NCI-H524 treated with DMSO at 0.1 percent for 48 hours (cell line): ENCODE measurements at regions not wholly inside any gene's neighbourhood (a gene's known extent, or its start where the extent isn't known, plus 50 kb on each side); places are given as distances from the start of the nearest gene placed in this dataset.

Source experiments
- DNase-seq: peaks from one replicate; lab custom pipeline; 2025; lab: John Stamatoyannopoulos, UW

- no peak for DNase-seq
These were observed 293.0 kb upstream of the PRDM1 start for GRCh38 chr6:105793130-105793529.

- DNase-seq: no peak
These were observed 294.4 kb upstream of the PRDM1 start for GRCh38 chr6:105791583-105792318.

GRCh38 chr6:105791179-105791578 is 295.0 kb upstream of the PRDM1 start:
- DNase-seq: no peak

DNA sequence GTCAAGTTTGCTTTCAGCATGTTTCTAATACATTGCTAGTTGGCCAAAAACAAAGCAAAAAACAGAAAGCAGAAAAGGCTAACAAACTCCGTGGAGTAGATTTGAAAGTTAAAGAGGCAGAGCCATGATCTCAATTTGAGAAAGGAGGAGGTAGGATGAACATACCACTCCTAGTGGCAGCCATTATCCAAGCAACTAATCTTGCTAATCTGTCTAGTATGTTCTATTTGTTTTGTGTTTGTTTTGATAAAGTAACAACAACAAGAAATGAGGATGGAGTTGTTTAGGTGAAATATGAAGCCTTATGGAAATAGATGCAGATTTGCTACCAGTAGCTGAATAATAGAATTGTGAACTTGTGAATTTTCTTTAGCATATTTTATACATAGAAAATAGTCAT is 295.5 kb upstream of the PRDM1 start:
- DNase-seq: no peak

DNA sequence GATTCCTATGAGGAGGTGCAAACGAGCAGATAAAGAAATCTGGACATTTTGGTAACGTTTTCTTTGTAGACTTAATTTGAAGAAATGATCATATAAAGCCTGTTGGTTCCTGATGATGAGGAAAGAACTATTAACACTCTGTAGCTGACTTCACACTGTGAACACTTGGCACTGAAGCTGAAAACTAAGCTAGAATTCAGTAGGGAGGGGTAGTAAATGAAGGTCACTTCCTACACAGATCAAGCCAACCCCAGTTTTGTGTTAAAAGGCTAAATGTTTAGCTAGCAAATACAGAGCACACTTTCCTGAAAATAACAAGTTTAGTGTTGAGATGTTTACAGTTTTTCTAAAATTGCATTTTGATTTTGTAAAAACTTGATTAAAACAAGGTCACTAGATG is 296.2 kb upstream of the PRDM1 start:
- DNase-seq: no peak

DNA sequence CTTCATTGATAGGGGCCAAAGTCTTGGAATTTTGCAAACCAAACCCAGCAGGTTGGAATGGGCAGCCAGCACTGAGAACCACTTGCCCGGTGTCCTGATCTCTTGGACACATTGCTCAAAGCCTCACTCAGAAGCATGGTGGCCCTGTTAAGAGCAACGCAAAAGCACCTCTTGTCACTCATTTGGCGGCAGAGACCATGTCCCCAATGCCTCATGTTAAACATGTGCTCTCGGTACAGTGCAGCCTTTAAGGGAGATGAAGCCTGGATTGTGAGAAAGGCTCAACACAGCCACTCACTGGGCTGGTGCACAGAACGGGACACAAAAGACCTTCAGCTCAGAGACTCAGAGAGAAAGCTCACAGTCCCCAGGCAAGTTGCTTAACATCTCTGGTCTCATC is 298.4 kb upstream of the PRDM1 start:
- no peak for DNase-seq

DNA sequence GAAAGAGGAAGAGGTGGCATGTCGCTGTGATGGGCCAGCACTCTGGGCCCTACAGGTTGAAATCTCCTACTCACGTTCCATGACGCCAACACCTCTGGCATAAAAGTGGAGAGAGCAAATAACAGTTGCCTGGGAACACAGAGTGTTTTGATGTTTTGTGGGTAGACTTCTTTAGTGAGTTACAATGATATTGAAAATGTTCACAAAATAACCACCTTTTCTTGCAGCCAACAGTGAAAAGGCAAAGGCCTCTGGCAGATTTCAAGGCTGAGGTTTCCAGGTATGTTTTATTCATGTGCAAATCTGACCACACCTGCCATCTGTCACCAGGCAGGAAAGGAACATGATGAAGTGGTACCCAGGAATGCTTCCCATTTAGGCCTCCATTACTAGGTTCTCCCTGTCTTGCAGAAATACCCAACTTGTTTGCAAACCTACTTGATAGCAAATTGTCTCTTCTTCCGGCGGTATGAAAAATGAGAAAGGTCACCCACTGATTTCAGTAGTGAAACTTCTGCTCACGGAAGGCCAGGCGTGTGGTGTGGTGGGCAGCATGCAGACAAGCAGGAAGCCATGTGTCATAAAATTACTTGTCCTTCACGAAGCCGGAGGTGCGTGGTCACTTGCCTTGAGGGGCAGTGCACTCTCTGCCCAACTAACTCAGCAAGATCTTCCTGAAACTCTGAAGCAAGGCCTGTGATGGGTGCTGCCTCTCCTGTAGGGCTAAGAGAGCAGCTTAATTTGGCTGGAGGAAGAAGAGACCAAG is 299.1 kb upstream of the PRDM1 start:
- no peak for DNase-seq

DNA sequence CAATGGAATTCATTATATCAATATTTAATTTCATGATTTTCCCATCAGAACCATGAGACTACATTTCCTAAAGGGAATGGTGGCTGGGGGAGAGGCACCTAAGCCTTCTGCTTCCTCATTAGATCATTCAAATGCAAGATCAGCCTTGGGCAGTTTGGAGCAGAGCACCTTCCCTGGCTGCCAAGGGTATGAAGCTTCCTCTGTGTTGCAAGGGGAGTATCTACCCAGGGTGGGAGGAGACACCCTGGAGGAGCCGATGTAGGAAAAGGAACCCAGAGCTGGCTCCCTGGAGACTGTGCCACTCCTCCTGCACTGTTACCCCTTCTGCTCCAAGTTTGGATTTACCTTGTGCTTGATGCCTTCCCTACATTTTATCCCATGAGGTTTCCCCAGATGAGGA is 299.7 kb upstream of the PRDM1 start:
- DNase-seq: no peak

GRCh38 chr6:105785066-105785811 is 300.9 kb upstream of the PRDM1 start:
- DNase-seq: no peak

DNA sequence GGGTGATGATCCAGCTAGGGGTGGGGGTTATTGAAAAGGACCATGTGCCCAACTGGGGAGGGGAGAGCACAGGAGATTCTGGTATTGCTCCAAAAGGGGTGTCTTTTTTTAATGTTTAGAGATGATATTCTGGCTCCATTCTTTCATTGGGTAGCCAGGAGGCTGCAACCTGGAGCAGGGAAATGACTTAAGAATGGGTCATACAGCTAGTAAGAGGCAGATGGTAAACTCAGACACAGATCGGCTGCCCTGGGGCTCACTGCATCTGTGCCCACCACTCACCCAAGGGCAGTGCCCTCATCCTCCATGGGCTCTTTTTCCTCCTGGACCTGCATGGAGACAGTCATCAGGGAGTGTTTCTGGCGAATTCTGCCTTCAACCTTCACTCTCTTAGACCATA is 302.0 kb upstream of the PRDM1 start:
- DNase-seq: no peak

DNA sequence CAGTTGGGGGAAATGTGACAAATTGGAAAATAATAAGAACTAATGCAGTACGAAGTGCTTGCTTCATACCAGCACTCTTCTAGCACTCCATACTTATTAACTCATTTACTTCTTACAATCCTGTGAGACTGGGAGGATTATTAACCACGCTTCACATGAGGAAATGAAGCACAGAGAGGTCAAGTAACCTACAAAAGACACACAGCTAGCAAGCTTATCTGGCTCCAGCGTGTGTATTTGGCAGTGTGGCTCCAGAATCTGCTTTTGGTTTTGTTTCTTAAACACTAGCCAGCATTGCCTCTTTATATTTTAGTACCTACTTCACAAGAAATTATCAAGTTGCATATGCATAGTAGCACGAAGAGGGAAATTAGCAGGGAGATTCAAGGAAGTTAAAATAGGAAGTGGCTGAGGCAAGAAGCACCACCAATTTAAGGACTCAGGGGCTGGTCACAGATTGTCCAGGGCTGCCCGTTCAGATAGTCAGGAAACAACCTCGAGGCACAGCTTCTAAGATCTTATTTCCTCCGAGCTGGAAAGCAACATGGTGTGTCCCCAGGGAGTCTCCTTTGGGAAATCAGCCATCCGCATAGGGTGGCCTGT is 302.7 kb upstream of the PRDM1 start:
- no peak for DNase-seq

GRCh38 chr6:105781915-105782314 is 304.2 kb upstream of the PRDM1 start:
- DNase-seq: no peak

DNA sequence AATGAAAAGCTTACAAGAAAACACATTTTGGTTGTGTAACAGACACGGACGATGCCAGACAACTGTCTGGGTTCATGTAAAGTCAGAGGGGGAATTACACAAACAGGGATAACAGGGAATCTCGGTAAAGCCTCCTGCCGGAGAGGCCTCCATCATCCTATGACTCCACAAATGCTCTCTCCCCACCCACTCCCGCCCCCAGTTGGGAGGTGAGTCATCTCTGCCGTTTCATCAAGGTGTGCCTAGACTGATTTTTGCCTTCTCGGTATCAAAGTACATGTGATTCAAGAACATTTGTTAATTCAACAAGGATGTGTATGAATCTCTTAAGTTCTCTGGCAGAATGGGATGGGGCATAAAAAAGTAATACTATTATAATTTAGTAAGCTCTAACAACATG is 304.9 kb upstream of the PRDM1 start:
- DNase-seq: no peak

- DNase-seq: no peak
These were observed 305.8 kb upstream of the PRDM1 start for GRCh38 chr6:105780146-105780860.

DNA sequence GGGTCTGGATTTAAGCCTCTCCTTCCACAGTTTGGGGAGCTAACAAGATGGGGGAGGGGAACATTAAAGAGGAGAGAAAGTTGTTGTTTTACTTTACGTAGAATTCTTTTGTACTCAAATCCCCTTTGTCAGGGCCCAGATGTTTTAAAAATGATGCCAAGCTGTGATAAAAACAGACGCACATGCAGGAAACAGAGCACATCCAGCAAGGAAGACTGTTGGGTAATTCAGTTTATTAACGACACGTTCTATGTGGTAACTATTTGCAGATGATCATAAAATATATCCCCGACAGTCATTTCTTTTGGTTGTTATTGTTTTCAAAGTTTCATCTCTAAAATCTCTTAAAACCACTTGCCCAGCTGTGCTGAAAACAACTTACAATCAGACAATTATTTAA is 307.0 kb upstream of the PRDM1 start:
- DNase-seq: no peak

GRCh38 chr6:105775095-105775494 is 311.0 kb upstream of the PRDM1 start:
- no peak for DNase-seq

DNA sequence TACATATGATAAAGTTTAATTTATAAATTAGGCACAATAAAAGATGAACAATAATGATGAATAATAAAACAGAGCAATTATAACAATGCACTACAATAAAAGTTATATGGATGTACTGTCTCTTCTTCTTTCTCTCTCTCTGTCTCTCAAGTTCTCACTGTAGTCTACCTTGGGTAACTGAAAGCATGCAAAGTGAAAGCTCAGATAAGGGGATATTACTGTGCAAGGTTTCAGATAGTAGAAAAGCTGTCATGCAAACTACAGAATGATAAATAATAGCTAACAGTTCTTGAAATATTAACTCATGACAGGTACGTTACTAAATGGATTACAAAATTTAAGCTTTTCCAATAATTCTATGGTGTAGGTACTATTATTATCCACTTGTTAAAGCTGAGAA is 311.9 kb upstream of the PRDM1 start:
- no peak for DNase-seq

DNA sequence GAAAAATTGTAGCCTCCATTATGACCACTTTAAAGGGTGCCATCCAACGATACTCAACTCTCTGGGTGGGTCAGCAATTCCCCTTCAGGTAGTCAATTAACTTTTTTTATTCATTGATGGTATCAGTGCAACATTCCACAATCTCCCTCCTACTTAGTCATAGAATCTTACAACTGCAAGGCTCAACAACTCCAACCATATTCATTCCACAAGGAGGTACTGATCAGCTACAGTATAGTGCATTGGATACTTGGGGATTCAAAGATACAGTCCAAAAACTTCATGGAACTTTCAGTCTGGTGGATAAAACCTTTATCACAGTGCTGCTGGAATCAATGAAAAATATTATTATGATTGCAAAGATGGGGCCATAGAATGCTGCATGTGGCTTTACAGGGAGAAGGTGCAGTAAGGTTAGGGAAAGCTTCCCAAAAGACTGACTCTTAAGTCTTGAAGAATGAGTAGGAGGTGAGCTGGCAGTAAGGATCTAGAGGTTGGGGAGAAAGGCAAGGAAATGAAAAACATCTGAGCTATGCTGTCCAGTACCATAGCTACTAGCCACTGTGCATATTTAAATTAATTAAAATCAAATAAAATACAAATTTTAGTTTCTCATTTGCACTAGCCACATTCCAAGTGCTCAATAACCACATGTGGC is 314.7 kb upstream of the PRDM1 start:
- no peak for DNase-seq

DNA sequence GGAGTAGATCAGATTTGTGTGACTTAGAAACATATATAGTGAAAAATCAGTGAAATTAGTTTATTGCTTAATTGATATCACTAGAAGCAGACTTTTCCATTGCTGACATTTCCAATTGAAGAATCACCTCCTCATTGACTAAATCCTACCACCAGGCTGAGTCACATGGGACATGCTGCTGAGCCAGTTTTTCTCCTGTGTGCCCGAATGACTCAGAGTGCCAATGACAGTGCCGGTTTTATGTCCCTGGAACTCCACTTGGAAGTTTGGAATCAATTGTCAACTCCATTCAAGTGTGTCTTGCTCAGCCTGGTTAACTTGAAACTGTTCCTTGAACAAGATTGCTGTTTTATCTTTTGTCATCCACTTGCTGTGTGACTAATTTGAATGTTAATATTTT is 316.1 kb upstream of the PRDM1 start:
- DNase-seq: no peak

DNA sequence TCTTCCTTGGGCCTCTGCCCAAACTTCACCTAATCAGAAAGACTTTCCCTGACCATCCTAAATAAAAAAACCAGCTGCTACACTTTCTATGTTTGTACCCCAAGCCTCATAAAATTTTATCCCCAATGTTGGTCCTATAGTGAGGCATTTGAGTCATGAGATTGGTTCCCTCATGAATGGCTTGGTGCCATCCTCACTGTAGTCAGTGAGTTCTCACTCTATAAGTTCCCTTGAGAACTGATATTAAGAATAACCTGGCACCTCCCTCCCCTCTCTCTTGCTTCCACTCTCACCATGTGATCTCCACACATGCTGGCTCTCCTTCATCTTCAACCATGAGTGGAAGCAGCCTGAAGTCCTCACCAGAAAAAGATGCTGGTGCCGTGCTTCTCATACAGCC is 316.9 kb upstream of the PRDM1 start:
- no peak for DNase-seq

- no peak for DNase-seq
These were observed 318.6 kb upstream of the PRDM1 start for GRCh38 chr6:105767541-105767940.
